ENCODE measurements at regions not wholly inside any gene's neighbourhood (a gene's known extent, or its start where the extent isn't known, plus 50 kb on each side); places are given as distances from the start of the nearest gene placed in this dataset.

DNA sequence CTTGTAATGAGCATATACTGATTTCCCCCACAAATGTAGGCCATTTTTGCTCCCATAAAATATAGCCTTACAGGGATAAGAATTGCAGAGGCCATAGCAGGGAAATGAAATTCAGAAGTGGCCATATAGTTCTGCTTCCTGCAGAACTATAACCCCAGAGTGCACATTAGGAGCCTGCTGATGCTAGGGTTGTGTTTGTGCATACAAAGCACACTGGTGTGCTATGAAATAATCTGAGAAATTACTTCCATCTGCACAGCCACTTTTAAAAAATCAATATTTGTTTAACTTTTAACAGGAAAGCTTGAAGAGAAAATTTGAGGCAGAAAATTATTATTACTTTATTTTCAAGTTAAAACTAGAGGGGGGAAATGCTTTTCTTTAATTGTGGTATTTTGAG is 380.3 kb downstream of the MRPS30 start:
- TF ChIP-seq ZNF274 (IDR thresholded peaks at IDR 0.05; ENCODE audit: low read depth, low read length): no peak
- TF ChIP-seq YY1 (IDR thresholded peaks at IDR 0.05; ENCODE audit: insufficient read depth, insufficient read length): no peak
- no peak for TF ChIP-seq SUZ12 (IDR thresholded peaks at IDR 0.05; ENCODE audit: extremely low read depth, insufficient read depth, insufficient read length)

Measured in NT2/D1 (cell line).